HG03025 (cell line): ENCODE measurements at regions not wholly inside any gene's neighbourhood (a gene's known extent, or its start where the extent isn't known, plus 50 kb on each side); places are given as distances from the start of the nearest gene placed in this dataset.
"Not testable (repeated sequence)": the region's sequence is repeated elsewhere in the genome, so short reads cannot be mapped to it uniquely, and the experiment has no call there.

Source experiments
- ATAC-seq: cut with Tn5 transposase; IDR thresholded peaks from one replicate; pipeline ENCODE4 v1.9.1; 2021; ENCODE audit warnings: mild to moderate bottlenecking, moderate library complexity; ENCODE audit not compliant: unreplicated experiment, low FRiP score

DNA sequence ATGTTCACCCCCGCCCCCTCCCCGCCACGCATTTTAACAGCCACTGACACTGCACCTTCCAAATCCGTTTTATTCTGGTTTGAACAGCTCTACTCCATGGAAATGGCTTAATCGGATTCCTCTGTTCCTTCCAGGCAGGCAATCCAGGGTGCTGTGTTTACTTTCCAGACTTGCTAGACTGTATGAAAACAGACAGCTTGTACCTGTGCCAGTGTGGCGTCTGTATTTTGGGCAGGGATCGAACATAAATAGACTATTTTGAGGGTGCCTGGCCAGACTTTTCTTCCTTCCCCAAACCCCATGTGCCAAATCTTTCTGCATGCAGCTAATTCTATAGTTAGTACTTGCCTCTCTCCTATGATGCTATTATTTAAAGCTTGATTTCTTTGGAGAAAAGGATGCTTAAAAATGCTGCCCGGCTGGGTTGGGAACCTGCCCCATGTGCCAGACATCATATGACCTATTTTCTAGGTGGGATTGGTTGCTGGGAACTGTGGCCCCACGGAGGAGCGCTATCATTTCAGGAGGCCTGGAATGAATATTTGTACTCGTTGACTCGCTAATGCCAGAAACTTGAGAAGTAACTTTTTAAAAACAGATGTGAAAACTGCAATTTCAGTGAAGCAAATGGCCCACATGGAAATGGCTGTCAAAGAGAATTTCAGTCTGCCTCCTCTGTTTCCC lies 814.8 kb downstream of the BRD1 start:
- no peak for ATAC-seq

- ATAC-seq = no peak
Observed at GRCh38 chr22:49011769-49012648, 815.7 kb downstream of the BRD1 start.

GRCh38 chr22:49011379-49011768 lies 816.3 kb downstream of the BRD1 start:
- no peak for ATAC-seq

GRCh38 chr22:49010901-49011300 lies 816.8 kb downstream of the BRD1 start:
- ATAC-seq = no peak

DNA sequence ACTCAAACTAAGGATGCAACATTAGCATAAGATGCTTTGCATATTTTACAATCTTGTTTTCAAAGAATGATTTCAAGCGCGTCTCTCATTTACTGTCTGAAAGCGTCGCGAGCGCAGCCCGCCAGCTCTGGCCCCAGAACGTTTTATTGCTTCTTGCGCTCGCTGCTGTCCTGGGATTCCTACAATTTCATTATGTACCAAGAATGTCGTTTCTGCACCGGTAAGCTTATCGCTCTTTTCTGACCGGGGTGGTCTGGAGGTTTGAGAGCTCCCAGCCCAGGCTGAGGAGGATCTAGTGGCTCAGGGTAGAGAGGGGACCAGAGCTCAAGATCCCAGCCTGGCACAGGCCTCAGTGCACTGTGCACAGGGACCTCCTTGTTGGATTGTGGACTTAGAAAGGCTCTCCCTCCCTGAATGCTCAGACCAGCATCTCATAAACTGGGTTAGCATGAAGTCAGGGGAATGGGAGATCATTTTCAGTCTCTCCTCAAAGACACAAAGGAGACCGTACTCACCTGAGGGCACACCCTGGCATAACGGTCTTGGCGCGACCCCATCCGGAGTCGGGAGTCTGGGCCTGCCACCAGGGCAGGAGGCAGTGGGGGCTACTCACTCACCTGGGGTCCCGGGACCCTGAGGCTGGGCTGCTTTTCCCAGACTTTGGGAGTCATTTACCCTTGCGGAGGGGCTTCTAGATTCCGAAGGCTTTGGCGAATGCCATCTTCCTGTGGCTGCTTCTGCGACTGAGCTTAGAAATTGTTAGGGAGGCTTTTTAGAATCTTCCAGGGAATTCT lies 817.4 kb downstream of the BRD1 start:
- no peak for ATAC-seq

DNA sequence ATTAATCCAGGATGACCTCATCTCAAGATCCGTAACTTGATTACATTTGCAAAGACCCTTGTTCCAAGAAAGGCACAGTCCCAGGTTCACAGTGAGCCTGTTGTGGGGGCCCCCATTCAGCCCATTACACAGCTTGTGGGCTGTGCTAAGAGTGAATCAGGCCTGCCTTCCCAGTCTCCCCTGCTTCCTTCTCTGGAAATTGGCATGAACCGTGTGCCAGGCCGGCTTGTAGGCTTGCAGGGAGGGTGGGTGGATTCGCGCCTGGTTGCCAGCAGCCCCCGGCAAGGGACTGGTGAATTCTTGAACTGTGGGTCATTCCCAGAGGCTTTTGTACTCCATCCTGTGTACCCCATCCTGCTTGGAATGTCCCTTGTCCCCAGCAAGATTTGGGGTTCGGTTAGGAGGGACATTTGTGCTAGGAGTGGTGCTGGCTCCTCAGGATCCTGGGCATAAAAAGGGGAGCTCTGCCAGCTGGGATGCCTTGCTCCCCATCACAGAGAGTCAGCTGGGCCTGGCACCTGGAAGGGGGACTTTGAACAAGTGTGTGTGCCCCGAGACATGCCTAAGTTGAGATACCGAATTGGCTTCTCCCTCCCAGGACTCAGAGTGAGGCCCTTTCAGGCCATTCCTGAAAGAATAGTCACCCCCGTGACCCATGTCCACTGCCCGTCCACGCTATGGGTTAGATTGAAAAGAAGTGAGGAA lies 818.2 kb downstream of the BRD1 start:
- ATAC-seq = no peak

DNA sequence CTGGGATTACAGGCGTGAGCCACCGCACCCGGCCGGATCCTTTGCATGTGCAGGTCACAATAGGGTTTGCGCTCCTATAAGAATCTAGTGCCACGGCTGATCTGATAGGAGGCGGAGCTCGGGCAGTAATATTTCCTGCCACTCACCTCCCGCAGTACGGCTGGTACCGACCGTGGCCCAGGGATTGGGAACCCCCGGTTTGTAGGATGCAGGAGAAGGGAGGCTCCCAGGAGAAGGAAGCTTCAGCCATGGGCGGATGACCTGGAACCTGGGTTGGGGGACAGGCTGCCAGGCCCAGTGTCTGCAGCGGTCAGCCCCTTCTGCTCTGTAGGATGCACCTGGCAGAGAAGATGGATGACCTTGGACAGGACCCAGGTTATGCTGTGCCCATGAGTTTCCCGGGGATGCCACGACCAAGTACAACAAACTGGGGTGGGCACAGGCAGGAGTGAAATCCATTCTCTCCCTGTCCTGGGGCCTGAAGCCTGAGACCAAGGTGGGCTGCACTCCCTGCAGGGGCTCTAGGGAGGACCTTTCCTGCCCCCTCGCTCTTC lies 818.9 kb downstream of the BRD1 start:
- no peak for ATAC-seq

DNA sequence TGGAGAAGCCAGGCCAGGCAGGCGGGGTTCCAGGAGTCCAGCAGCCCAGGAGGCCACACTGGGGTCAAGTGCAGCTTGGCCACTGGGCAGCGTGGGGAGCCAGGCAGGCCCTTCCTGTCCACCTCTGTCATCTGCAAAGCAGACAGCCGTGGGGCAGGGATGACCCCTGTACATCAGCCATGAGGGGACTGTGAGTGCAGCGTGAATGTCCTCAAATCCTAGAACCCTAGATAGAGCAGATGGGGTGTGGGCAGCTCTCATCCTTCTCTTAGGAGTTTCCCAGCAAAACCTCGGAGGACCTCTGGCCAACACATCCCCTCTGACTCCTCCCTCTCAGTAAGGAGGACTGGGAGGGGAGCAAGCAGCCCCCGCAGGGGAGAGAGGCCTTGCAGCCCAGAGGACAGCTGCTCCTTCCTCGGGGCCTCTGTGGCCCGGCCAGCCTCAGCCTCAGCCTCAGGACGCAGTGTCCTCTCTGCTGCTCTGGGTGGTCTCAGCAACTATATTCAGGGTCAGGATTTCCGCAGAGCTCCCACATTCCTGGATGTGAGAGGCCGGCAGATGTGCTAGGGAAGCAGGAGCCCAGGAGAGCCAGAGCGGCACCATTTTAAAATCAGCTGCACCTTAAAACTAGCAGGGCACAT lies 820.5 kb downstream of the BRD1 start:
- no peak for ATAC-seq

- no peak for ATAC-seq
Observed at GRCh38 chr22:49006207-49007012, 821.3 kb downstream of the BRD1 start.

GRCh38 chr22:49005557-49005956 lies 822.1 kb downstream of the BRD1 start:
- ATAC-seq = no peak

DNA sequence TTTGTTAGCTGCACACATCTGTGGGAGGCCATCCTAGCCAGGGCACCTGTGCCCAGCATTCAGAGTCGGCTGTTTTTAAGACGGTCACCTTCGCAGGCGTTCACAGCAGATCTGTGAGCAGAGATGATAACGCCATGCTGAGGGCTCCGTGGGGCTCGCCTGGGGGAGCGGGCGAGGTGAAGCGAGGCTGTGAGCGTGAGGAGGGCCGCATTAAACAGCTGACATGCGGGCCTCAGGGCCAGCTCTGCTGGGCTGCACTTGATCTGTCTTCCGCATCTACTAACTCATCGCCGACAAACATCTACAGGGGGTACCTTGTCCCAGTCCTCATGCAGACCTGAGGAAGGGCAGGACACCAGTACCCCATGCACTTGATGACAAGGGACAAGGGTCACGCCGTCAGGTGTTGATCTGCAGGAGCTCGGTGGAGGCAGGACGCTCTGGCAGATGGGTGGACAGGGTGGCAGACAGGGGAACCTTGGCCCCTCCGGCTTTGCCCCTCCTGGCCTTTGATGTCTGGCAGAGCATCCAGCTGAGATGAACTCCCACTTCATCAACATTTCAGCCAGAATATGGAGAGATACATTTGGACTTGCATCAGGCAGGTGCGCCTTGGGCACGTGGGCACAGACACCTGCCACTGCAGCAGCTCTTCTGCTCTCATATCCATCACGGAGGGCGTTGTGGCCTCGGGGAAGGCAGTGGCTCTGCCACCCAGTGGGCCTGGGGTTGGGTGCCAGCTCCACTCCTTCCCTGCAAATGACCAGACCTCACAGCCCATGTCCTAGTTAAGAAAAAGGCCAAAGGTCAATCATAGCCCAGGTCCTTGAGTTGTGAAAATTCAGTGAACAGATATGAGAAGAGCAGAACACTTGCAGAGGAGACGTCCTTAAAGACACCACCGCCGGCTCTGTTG lies 822.9 kb downstream of the BRD1 start:
- ATAC-seq = no peak

GRCh38 chr22:48997605-48998004 lies 830.1 kb downstream of the BRD1 start:
- ATAC-seq = not testable (repeated sequence)

- no peak for ATAC-seq
Observed at GRCh38 chr22:48993655-48994054, 834.0 kb downstream of the BRD1 start.

DNA sequence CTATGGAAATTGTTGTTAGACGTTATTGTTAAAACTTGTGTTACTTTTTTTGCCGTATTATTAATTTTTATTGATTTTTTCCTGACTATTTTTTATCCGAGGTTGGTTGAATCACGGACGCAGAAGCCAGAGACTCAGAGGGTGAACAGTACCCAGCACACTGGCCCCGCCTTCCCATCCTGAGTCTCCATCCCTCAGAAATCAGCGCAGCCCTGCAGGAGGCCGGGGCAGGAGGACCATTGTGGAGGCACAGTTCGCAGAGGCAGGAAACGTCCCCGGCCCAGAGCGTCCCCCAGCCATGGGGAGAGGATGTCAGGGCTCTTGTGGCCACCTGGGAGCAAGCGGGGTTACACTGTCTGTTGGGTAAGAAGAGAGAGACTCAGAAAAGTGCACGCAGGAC lies 843.0 kb downstream of the BRD1 start:
- ATAC-seq = no peak

DNA sequence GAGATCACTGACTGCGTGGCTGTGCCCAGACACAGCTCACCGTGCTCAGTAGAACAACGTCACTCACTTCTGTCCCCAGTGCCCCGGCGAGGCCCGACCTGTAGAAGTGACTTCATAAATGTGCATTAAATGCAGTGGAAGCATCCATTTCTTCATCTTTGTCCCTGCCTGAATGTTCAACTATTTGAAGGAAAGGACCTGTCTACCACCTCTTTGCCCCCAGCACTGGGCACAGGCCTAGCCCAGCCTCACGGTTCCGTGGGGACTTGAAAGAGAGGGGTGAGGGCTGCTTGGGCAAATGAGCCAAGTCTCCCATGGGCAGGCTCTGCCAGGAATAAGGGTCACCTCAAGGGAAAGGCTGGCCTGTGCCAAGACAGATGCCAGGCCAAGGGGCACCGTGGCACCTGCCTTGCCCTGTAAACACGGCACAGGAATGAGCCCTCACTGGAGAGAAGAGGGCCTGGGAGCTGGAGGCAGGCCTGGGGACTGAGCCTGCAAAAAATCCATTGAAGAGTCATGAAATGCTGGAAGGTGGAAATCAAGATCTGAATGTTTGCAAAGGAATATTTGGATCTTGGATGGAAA lies 845.3 kb downstream of the BRD1 start:
- ATAC-seq = no peak

DNA sequence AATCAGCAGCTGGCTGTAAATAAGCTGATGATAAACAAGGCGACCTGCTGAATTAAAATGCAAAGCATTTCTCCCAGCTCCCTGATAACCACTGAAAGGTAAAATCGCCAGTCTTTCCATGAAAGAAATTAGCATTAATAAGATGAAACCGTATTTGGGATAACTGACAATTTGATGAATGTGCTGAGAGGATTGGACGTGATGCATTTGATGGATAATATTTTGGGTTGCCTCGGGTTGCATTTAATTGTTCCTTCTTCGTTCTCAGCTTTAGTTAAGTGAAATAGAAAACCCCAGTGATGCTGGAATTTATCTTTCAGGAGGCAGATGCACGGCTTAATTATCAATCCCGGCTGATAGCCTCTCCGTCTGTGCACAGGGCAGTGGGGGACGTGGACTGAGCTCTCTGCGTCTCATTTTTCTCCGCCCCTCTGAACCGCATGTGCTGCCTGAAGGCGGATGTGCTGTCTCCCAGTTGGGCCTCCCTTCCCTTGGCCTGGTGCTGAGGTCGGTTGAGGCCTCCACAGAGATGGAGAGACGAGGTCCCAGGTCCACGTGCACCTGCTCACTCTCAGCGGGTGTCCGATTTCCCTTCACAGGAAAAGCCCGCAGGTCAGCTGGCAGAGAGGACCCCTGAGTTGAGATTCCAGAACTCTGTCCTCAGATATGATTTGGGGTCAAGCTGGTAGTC lies 846.2 kb downstream of the BRD1 start:
- ATAC-seq = no peak

DNA sequence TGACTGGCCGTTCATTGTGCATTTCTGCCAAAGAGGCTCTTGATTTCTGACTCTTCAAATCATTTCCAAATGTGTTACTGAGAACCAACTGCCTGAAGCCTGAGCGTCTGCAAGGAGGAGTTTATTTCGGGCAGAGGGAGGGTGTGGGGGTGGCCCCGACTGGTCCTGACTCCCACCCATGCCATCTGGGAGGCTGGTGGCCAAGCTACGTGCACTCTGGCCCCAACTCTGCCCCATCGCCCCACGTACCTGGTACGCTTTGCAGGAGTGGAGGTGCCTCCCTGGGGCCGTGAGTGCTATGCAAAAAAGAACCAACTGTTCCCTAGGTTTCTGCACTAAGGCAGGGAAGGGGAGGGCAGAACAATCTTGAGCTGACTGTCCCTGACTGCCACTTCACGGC lies 846.8 kb downstream of the BRD1 start:
- ATAC-seq = no peak
